Endothelial cell of umbilical vein (primary cell): ENCODE measurements at regions not wholly inside any gene's neighbourhood (a gene's known extent, or its start where the extent isn't known, plus 50 kb on each side); places are given as distances from the start of the nearest gene placed in this dataset.

ENCODE experiments used
- BruUV-seq: library from RNA; stranded (reverse); fragments of 400-500 nt; replicated peaks from 2 replicates; lab custom pipeline; 2021; lab: Mats Ljungman, UMichigan
- CTCF ChIA-PET: fragments of 300-600, 350-600 bp; sonication (Branson Sonifier 250); formaldehyde crosslinking; loops from one replicate; lab custom pipeline; 2021; ENCODE audit warnings: antibody characterized with exemption, inconsistent platforms; lab: Charles Lee
- POLR2A ChIA-PET: fragments of 300-600, 350-600 bp; sonication (Branson Sonifier 250); formaldehyde crosslinking; loops from one replicate; lab custom pipeline; 2021; ENCODE audit warnings: antibody characterized with exemption, inconsistent platforms; lab: Charles Lee
- DNase-seq: peaks from one replicate; pipeline ENCODE4 v3.0.0-alpha.2; 2011; ENCODE audit warnings: low read depth, low spot score
- FAIRE-seq: peaks from 2 replicates; lab custom pipeline; 2011; peaks lifted over from hg19 to GRCh38; lab: Jason Lieb, UNC
- H2AFZ ChIP-seq: 2 replicates; pipeline ENCODE4 v1.6.0; 2012; ENCODE audit warnings: low read depth, low read length, control low read depth, inconsistent platforms
- H3K27ac ChIP-seq: 2 replicates; pipeline ENCODE4 v1.5.1; 2011; ENCODE audit warnings: low read depth, mild to moderate bottlenecking, control low read depth, low read length, moderate library complexity; ENCODE audit not compliant: insufficient read depth
- H3K27me3 ChIP-seq, 2 experiments: 2 replicates each; pipeline versions ENCODE4 v1.6.0 to v1.6.1; 2011; ENCODE audit warnings: low read length in 2 of 2, mixed read lengths in 1 of 2; ENCODE audit not compliant: control insufficient read depth in 2 of 2, insufficient read depth in 2 of 2
- H3K36me3 ChIP-seq, 2 experiments: 2 replicates in 1 of 2; 3 replicates in 1 of 2; pipeline ENCODE4 v1.5.1; 2011; ENCODE audit warnings: low read length in 2 of 2, mild to moderate bottlenecking in 1 of 2, moderate library complexity in 1 of 2; ENCODE audit not compliant: control insufficient read depth in 2 of 2, insufficient read depth in 2 of 2; ENCODE audit errors: extremely low read depth in 1 of 2
- H3K4me1 ChIP-seq: 3 replicates; pipeline ENCODE4 v1.5.1; 2011; ENCODE audit warnings: mild to moderate bottlenecking, low read length; ENCODE audit not compliant: control insufficient read depth, insufficient read depth; ENCODE audit errors: extremely low read depth
- H3K4me2 ChIP-seq: 2 replicates; pipeline ENCODE4 v1.6.1; 2011; ENCODE audit warnings: low read length, control low read depth, mixed read lengths; ENCODE audit not compliant: insufficient read depth
- H3K4me3 ChIP-seq, 3 experiments: fragments of 200-600 bp in 1 of 3; sonication (generic), shearing (Covaris generic) in 1 of 3; replicated peaks in 1 of 3; 2 replicates each; pipeline ENCODE4 v1.5.1; 2011 to 2016; ENCODE audit warnings: control low read depth in 3 of 3, low read length in 3 of 3, mild to moderate bottlenecking in 2 of 3, inconsistent platforms in 1 of 3, low read depth in 1 of 3, moderate library complexity in 1 of 3; ENCODE audit not compliant: insufficient read depth in 1 of 3
- H3K79me2 ChIP-seq: 2 replicates; pipeline ENCODE4 v1.6.0; 2012; ENCODE audit warnings: low read length, inconsistent platforms; ENCODE audit not compliant: control insufficient read depth, insufficient read depth
- H3K9ac ChIP-seq: replicated peaks from 2 replicates; pipeline ENCODE3; 2011; ENCODE audit warnings: low read length, control low read depth; ENCODE audit not compliant: insufficient read depth; ENCODE audit errors: extremely low read depth
- H3K9me1 ChIP-seq: replicated peaks from 3 replicates; pipeline ENCODE4 v1.6.0; 2011; ENCODE audit warnings: mild to moderate bottlenecking, low read length; ENCODE audit not compliant: control insufficient read depth, insufficient read depth; ENCODE audit errors: extremely low read depth
- H3K9me3 ChIP-seq: replicated peaks from 2 replicates; pipeline ENCODE4 v1.5.1; 2012; ENCODE audit warnings: low read length, inconsistent platforms; ENCODE audit not compliant: control insufficient read depth, insufficient read depth
- H4K20me1 ChIP-seq: replicated peaks from 2 replicates; pipeline ENCODE3; 2011; ENCODE audit warnings: mild to moderate bottlenecking, low read length; ENCODE audit not compliant: control insufficient read depth, insufficient read depth; ENCODE audit errors: extremely low read depth
- EZH2 ChIP-seq: IDR thresholded peaks from 2 replicates; pipeline ENCODE4 v1.6.1; 2012; ENCODE audit warnings: borderline replicate concordance, low read depth, mild to moderate bottlenecking, moderate library complexity, low read length, inconsistent platforms; ENCODE audit not compliant: severe bottlenecking
- FOS ChIP-seq: IDR thresholded peaks from 2 replicates; pipeline ENCODE4 v1.6.1; 2011; ENCODE audit warnings: mild to moderate bottlenecking, low read length, moderate library complexity, borderline replicate concordance; ENCODE audit not compliant: insufficient read depth
- GATA2 ChIP-seq: IDR thresholded peaks from 2 replicates; pipeline ENCODE4 v1.7.0; 2011; ENCODE audit warnings: low read depth, mild to moderate bottlenecking, moderate library complexity, mixed read lengths, low read length; ENCODE audit not compliant: insufficient read length, insufficient read depth
- JUN ChIP-seq: IDR thresholded peaks from 2 replicates; pipeline ENCODE4 v1.6.1; 2011; ENCODE audit warnings: borderline replicate concordance, low read depth; ENCODE audit not compliant: insufficient read length, insufficient read depth
- MYC ChIP-seq: IDR thresholded peaks from one replicate; pipeline ENCODE4 v1.6.1; 2011; ENCODE audit warnings: mild to moderate bottlenecking, low read depth, low read length
- POLR2A ChIP-seq: IDR thresholded peaks from 2 replicates; pipeline ENCODE4 v1.6.1; 2012; ENCODE audit warnings: low read depth, mild to moderate bottlenecking, control low read depth, low read length
- POLR2AphosphoS5 ChIP-seq: IDR thresholded peaks from 2 replicates; pipeline ENCODE4 v1.6.1; 2012; ENCODE audit warnings: low read depth, mild to moderate bottlenecking, control low read depth, low read length, moderate library complexity; ENCODE audit not compliant: insufficient read depth
- dilution Hi-C: fragments of 300-500 bp; cut with MboI; formaldehyde crosslinking; loops from one replicate; pipeline ENCODE4 v1.15.0; 2019; ENCODE audit warnings: low sequenced_read_pairs; ENCODE audit not compliant: extremely low pct_ligation_motif_present
- intact Hi-C: fragments of 100-400 bp; cut with micrococcal nuclease; formaldehyde crosslinking; loops from one replicate; pipeline ENCODE4 v1.10.0; 2022
- TF ChIP-seq, protein P1 (sequence below), 2 donors: IDR thresholded peaks; 1 replicate in 1 of 2; 2 replicates in 1 of 2; pipeline ENCODE4 v1.5.1; 2011; ENCODE audit warnings: low read length in 2 of 2, mild to moderate bottlenecking in 2 of 2, moderate library complexity in 2 of 2, control low read depth in 1 of 2, inconsistent platforms in 1 of 2, low read depth in 1 of 2; ENCODE audit not compliant: insufficient read depth in 1 of 2; ENCODE audit errors: extremely low read depth in 1 of 2
- TF ChIP-seq, protein P2 (sequence below): IDR thresholded peaks from 2 replicates; pipeline ENCODE4 v1.6.1; 2011; ENCODE audit not compliant: insufficient read depth, insufficient read length

DNA sequence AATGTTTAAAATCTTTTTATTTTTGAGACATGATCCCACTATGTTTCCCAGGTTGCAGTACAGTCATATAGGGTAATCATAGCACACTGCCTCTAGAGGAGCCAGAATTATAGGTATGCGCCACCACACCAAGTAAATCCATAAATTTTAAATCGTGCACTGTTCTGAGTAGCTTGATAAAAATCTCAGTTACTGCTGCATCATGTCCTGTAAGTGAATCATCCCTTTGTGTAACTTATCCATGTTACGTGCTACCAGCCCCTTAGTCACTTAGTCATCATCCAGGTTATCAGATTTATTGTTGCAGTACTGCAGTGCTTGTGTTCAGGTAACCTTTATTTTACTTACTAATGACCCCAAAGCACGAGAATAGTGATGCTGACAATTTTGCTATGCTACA, 1770.9 kb downstream of the BRINP3 start:
- DNase-seq: peak; percentile 94
- intact Hi-C loops: loop anchor here (1.0 to 10.0 kb wide), 8 partner anchors 17 to 1012 kb away; no protein-coding TSS in a partner anchor
- dilution Hi-C loops: no loop called here

More for the DNA sequence above, 1770.9 kb downstream of the BRINP3 start:
- Histone ChIP-seq H3K4me3 (no peak overlapping the region), H3K9me1 (no peaks in the 10 kb centered on the region), H3K79me2 (no peaks in the 10 kb centered on the region), H3K9me3 (no peaks in the 10 kb centered on the region), H3K27ac (peak overlapping the region; percentile 93), H3K4me1 (peaks cover 25% of the 10 kb centered on the region), H4K20me1 (no peaks in the 10 kb centered on the region), H2AFZ (no peak overlapping the region), H3K4me2 (no peak overlapping the region), H3K36me3 (no peaks in the 10 kb centered on the region), H3K9ac (peak overlapping the region; percentile 72), H3K27me3 (no peaks in the 10 kb centered on the region)
- ChIA-PET CTCF (interaction anchor here (0.7 to 1.3 kb wide), 6 partner anchors 22 to 778 kb away, joined by 3 read pairs; no protein-coding TSS in a partner anchor), POLR2A (no interaction called here)
- TF ChIP-seq POLR2AphosphoS5 (peak; percentile 95), POLR2A (no peak), GATA2 (peak; percentile 99), EZH2 (no peak), MYC (no peak), FOS (peak; percentile 98), JUN (peak; percentile 99)
- TF ChIP-seq, protein P1, sequence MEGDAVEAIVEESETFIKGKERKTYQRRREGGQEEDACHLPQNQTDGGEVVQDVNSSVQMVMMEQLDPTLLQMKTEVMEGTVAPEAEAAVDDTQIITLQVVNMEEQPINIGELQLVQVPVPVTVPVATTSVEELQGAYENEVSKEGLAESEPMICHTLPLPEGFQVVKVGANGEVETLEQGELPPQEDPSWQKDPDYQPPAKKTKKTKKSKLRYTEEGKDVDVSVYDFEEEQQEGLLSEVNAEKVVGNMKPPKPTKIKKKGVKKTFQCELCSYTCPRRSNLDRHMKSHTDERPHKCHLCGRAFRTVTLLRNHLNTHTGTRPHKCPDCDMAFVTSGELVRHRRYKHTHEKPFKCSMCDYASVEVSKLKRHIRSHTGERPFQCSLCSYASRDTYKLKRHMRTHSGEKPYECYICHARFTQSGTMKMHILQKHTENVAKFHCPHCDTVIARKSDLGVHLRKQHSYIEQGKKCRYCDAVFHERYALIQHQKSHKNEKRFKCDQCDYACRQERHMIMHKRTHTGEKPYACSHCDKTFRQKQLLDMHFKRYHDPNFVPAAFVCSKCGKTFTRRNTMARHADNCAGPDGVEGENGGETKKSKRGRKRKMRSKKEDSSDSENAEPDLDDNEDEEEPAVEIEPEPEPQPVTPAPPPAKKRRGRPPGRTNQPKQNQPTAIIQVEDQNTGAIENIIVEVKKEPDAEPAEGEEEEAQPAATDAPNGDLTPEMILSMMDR (IDR thresholded peaks at IDR 0.05; ENCODE audit: extremely low read depth in 1 of 2, insufficient read depth in 1 of 2, low read depth in 1 of 2, low read length in 2 of 2): peak; percentile 20 to 26
- TF ChIP-seq, protein P2, sequence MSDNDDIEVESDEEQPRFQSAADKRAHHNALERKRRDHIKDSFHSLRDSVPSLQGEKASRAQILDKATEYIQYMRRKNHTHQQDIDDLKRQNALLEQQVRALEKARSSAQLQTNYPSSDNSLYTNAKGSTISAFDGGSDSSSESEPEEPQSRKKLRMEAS: no peak
- BruUV-seq: no TSS peak
- peak; percentile 89 for FAIRE-seq
